GM18907 (cell line): ENCODE measurements at regions not wholly inside any gene's neighbourhood (a gene's known extent, or its start where the extent isn't known, plus 50 kb on each side); places are given as distances from the start of the nearest gene placed in this dataset.

Experiments used
- ATAC-seq: cut with Tn5 transposase; IDR thresholded peaks from one replicate; pipeline ENCODE4 v1.9.1; 2021; ENCODE audit warnings: mild to moderate bottlenecking, moderate library complexity; ENCODE audit not compliant: unreplicated experiment

DNA sequence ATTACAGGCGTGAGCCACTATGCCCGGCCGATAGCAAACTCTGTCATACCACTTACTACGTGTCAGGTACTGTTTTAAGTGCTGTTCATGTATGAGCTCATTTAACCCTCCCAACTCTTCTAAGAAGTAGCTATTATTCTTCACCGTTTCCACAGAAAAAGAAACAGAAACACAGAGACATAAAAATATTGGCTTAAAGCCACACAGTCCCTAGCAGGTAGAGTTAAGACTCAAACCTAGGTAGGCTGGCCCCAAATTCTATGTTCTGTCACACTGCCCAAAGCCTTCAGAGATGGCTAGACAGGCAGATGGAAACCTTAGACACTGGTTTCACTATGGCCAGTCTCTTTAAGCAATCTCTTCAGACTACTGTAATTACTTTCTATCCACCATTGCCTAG, 149.8 kb upstream of the KCNMB2 start:
- ATAC-seq: no peak

DNA sequence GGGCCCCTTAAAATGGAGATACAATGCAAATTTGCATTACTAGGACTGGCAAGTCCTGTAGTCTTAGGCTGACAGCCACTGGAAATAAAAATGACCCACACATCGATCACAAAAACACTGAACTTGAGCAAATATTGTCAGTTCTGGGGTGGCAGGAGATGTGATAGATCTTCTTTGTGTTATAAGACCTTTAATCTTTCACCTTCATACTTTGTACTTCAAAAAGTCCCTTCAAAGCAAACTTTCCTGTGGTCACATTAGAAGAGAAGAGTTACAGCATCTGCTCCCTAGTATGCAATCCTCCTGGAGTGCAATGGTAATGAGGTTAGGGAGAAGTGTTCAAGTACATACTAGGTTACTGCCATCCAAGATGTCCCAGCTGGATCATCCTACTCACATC, 149.4 kb upstream of the KCNMB2 start:
- ATAC-seq: no peak

DNA sequence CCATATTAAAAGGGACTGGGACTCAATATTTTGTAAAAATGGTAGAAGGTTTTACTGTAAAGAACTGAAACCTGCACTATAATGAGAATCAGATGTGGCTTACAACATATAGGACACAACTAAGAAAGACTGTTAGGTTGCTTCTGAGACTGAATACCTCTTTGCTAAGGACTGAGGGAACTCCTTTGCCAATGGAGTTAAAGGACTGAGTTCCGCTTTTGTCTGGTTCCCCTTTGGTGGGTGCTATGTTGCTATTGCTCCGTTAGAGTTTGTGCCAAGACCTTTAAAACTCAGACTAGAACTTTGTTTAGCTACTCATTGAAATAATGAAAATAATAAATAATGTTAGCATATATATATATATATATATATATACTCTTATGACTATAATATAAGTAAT, 147.8 kb upstream of the KCNMB2 start:
- no peak for ATAC-seq

DNA sequence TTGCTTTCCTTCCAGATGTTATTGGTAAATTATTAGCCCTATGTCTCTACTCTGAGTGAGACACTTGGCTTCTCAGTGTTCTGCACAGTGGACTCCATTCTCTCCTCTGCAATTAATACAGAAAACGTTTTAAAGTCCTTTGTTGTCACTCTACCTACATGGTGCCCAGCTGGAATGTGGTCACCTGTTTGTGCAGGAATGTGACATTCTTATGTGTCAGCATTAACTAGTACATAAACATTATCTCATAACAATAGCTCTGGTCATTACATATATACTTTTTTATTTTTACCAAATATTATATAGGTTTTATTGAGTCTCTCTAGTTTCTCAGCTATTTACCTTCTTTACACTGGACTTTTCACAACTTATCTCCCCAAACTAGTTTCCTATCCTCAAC, 147.0 kb upstream of the KCNMB2 start:
- no peak for ATAC-seq

DNA sequence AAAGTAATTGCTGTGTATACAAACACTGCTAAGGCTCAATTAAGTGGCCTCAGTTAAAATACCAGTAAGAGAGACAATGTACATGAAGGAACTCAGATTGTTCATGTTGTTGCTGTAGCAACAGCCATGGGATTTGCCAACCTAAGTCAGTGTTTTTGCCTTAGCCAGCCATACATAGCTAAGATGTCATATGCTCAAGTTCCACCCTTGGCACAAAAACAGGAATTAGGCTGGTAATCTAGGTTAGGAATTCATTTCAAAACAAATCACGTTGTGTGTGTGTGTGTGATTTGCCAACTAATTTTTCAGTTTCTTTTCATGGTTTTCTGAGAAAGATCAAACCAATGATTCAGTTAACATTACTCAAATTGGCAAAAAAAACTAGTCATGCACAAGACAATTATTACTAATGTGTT, 143.7 kb upstream of the KCNMB2 start:
- ATAC-seq: no peak

DNA sequence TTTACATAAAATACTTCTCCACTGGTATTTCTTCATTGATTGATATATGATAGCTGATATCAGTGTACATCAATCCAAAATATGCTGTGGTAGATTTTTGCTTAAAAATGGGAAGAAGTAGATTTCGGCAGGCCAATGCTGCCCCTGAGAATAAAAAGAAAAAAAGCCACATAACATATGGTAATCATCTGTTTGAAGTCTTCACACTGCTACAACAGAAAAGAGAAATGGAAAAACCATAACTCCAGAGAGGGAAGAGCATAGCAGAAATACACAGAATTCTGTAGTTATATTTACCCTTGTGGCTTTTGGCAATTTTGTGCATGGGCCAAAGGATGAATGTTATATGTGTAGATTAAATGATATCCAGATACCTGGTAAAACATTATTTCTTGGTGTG, 143.1 kb upstream of the KCNMB2 start:
- no peak for ATAC-seq

DNA sequence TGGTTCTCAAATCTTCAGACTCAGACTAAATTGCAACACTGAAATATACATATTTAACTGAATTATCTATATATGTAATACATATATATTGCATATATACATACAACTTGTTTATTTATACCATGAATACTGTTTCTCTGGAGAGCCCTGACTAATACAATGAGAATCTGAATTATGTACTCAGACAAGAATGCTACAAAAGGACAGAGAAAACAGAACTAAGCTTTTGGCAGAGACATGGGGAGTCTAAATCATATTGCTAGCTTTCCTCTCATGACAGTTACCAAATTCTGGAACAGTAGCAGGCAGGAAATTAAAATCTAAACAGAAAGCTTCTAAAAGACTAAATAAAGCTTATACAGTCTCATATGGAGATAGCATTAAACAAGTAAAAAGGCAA, 142.4 kb upstream of the KCNMB2 start:
- ATAC-seq: no peak

DNA sequence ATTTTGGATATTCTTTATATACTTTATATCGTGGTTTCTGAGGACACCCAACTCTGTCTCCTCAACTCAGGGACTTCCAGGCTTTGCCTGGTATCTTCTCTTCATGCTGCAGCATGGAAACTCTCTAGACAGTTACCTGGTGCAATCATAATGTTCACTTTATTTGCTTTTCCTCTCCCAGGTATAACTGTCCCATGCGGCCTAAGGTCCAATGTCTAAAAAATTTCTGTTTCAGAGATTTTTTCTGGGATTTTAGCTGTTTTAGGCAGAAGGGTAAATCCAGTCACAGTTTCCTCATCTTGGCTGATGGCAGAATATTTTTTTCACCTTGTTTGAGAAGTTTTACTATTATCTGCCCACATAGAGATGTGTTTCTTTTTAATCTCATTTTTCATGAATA, 139.9 kb upstream of the KCNMB2 start:
- no peak for ATAC-seq

DNA sequence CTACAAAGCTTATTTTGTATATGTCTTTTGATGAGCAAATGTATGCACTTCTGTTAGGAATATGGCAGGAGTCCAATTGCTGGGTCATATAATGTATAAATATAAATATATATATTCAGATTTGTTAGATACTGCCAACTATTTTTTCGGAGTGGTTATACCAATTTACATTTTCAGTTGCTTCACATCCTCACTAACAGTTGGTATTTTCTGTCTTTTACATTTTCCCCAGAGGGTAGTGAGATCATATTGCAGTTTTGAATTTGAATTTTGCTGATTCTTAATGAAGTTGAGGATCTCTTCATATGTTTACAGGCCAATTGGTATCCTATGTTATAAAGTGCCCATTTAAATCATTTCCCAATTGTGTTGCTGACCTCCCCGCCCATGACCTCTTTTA, 139.0 kb upstream of the KCNMB2 start:
- ATAC-seq: no peak

DNA sequence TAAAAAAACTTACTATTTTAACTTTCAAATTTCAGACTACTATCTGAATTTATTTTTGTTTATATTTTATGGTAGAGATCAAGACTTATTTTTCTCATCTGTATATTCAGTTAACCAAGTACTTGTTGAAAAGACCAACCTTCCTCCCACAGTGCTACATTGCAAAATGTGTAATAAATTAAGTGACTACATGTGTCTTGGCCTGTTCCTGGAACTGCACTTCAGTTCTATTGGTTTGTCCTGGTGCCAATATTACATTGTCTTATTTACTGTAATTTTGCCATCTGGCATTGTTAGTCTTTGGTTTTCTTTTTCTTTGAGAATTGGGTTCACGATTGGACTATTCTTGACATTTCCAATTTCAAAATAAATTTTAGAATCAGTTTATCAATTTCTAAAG, 138.4 kb upstream of the KCNMB2 start:
- ATAC-seq: no peak

DNA sequence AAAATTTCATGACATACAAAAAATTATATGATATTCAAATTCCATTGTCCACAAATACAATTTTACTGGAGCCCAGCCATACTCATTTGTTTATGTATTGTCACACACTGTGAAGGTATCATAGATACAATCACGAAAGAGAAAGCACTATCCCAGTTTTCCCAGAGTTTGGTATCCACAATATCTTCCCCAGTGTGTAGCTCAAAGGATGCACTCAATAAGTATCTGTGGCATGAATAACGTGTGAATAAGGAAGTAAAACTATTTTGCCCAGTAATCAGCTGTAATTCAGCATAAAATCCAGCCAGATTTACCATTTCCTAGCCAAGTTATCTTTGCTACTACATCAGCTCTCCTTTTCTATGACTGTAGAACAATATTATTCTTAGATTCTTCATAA, 131.3 kb upstream of the KCNMB2 start:
- ATAC-seq: no peak

DNA sequence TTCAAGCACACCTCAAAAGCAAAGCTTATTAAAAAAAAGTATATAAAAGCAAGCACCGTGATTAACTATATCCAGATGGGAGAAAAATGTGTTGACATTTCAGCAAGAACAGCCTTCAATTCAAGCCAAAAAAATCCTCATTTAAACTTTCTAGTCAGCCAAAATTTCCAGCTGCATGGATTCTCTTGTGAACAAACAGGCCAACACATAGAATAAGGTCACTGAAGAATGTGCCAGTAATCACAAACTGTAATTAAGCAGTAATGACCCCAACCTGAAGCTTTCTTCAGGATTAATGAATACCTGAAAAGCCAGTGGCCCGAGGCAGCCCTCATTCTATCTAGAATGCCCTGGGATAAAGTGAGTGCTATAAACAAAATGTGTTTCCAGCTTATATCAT, 130.7 kb upstream of the KCNMB2 start:
- ATAC-seq: no peak

DNA sequence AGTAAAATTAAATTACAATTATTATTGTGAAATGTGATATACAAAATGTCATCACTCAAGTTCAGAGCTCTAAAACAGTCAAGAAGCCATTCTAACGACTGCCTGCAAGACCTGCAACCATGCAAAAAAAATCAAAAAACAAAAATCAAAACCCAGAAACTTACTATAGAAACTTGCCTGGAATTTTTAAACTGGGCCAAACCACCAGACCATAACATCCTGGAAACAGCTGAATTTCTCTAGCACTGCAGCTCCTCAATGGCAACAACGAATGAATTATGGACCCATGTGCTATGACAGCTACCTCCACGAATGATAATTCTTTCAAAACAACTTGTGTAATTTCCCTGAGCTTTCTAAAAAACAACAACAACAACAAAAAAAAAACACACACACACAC, 130.0 kb upstream of the KCNMB2 start:
- ATAC-seq: no peak

DNA sequence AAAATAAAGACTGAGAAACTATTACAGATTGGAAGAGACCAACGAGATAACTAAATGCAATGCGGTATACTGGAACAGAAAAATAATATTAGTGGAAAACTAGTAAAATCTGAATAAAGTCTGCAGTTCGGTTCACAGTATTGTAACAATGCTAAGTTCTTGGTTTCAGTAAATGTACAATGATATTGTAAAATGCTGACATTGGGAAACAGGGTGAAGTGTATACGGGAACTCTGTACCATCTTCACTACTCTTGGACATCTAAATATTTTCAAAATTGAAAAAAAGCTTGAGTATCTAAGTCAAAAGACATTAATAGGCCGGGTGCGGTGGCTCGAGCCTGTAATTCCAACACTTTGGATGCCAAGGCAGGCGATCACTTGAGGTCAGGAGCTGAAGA, 120.9 kb upstream of the KCNMB2 start:
- no peak for ATAC-seq

DNA sequence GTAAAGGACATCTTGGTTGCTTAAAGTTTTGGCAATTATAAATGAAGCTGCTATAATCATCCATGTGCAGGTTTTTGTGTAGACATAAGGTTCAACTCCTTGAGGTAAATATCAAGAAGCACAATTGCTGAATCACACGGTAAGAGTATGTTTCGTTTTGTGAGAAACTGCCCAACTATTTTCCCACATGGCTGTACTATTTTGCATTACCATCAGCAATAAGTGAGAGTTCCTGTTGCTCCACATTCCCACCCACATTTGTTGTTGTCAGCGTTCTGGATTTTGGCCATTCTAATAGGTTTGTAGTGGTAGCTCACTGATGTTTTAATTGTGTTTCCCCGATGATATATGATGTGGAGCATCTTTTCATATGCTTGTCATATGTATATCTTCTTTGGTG, 118.5 kb upstream of the KCNMB2 start:
- no peak for ATAC-seq

DNA sequence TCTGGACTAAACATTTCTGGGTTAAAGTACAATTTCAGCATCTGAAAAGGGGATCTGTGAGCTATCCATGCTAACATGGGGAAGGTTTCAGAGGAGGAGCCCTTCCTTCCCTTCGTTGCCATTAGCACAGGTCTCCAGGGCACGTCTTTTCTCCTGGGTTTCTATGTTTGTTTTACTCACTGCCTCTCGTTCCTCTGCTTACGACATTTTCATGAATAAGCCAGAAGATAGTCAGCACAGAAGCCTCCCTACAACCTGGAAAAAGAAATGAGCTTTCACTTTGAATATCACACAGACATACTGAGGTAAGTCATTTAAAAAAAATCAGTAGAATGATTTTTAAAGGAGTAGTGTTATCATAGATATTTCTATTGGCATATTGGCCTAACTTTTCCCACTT, 117.2 kb upstream of the KCNMB2 start:
- ATAC-seq: no peak

DNA sequence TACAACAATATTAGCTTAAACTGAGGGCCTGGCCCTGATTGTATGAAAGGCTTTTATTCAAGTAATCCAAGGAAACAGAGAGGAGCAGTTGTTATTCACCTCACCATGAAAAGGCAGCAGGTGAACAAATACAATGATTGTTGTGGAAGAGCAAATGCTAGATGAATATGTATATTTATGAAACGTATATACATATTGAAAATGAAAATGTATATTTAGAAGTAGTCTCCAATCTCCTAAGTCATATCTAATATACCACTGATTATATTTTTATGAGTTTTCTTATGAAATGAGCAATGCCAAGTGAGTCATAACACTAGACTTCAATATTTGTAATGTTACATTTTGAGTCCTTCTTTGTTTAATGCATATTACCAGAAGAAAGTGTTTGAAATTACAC, 116.2 kb upstream of the KCNMB2 start:
- ATAC-seq: no peak

DNA sequence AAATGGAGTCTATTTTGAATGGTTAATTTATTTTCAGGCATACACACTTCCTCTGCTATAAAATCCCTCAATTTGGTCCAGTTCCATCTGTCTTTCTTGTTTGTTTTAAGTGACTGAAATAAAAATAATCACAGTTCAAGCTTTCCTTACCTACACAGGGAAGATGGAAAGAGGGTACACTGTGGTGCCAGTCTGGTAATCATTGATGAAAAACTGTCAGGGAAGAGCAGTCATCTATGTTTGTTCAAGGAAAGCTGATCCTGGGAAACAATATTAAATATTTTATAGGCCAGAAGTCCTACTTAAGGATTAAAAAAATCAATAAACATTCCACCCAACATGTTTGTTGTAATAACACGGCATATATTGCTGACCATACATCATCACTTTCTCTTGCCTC, 115.2 kb upstream of the KCNMB2 start:
- no peak for ATAC-seq

DNA sequence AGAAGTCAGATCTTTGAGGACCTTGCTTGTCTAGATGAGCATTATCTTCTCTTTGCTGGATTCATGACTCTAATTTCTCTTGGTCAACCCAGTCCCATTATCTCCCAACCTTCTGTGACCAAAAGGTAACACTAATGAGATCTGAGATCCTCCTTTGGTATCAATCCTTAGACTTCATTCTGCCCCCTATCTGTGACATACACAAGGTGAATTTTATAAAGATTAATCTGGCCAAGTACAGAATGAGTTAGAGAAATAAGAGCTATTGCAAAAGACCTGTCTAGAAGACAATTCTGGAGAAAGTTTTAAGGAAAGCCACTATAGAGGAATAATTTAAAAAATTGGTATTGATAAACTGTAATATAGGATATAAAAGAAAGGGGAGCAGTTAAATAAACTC, 113.8 kb upstream of the KCNMB2 start:
- no peak for ATAC-seq

DNA sequence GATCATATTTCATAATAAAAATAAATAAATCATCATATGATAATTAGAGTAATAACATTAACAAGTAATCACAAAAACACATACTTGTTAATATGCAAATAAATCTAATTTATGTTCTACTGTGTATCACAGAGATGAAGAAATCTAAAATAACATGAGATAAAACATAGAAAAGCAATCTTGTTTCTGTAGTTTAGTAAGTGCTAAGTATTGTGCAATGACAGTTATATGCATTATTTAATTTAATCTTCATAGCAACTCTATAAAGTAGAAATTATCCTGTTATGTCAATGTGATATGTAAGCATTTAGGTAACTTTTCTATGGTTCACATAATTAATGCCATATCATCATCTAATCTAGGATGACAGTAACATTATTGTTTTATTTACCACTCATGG, 108.2 kb upstream of the KCNMB2 start:
- no peak for ATAC-seq

DNA sequence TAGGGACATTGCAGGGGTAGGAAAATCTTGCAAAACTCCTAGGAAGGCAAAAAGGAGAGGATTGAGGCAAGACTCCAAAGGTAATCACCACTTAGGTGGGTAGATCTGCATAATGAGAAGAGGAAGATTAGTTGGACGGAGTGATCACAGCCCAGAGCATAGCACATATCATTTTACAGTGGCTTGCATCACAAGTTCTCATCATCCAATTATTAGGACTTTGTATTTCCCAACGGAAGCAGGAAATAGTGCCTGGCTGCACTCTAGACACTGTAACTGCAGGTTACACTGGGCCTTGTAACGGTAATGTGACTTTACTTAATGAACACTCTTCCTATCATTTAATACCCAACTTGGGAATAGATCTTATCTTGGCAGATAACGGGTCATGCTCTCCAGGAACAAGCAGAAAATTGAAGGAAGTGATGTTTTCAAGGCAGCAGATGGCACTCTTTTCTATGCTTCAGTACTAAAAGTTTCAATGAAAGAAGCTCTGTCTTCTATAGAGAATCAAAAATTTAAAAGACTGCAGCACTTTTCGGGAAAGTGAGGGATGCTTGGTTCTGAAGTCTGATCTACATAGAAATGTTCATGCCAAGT, 101.9 kb upstream of the KCNMB2 start:
- no peak for ATAC-seq

DNA sequence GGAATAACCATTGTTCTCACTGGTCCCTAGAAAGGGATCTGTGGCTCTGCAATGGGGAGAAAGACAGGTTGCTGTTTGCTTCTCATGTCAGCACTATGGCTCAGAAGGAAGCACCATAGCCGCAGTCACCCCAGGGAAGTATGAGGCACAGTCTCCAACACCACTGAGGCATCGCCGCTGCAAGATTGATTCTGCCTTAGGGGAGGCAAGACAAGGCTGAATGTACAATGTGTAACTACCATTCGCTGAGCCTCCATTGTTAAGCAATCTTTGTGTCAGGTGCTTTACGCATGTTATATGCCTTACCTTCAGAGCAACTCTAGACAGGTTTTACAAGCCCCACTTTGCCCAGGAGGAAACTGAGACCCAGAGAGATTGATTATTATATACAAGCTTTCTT, 100.7 kb upstream of the KCNMB2 start:
- ATAC-seq: no peak

DNA sequence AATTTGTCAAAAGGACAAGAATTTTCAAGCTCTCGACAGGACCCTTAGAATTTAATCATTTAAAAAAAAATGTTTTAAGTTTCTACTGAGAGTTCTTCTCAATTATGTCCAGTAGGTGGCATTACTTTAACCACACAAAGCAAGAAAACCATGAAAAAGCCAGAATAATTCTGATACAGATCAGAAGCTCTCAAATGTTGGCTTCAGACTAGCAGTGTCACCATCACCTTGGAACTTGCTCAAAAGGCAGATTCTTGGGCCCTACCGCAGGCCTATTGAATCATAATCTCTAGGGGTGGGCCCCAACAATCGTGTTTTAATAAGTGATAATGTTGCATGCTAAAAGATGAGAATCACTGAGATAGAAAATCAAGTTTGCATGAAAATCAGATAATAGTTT, 99.5 kb upstream of the KCNMB2 start:
- ATAC-seq: peak; percentile 59

DNA sequence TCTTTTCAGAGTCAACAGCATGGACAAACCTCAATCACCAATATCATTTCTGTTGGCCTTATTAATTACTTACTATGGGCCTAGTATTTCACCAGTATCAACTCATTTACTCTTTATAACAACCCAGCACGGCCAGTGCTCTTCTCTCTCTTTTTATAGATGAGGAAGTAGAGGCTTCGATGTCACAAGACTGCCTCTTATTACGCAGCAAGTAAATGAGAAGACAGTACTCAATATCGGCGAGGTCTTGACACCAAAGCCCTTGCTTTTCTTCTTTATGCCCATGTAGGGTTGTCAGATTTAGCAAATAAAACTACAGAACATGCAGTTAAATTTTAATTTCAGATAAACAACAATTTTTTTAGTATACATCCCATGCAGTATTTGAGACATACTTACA, 99.0 kb upstream of the KCNMB2 start:
- ATAC-seq: no peak
